WTC11 (cell line): ENCODE measurements at regions not wholly inside any gene's neighbourhood (a gene's known extent, or its start where the extent isn't known, plus 50 kb on each side); places are given as distances from the start of the nearest gene placed in this dataset.

Experiments used
- ATAC-seq: fragments of 200-7000 bp; cut with Tn5 transposase; 2 replicates; pipeline ENCODE4 v1.10.0; 2021; ENCODE audit warnings: mild to moderate bottlenecking, moderate library complexity
- CTCF ChIA-PET: fragments of 300-600 bp; sonication (Branson Sonifier 250); formaldehyde crosslinking; loops from one replicate; lab custom pipeline; 2021; ENCODE audit warnings: antibody characterized with exemption; lab: Charles Lee
- POLR2A ChIA-PET: fragments of 350-600 bp; sonication (Branson Sonifier 250); formaldehyde crosslinking; loops from one replicate; lab custom pipeline; 2021; ENCODE audit warnings: antibody characterized with exemption; lab: Charles Lee
- DNase-seq: peaks from one replicate; pipeline ENCODE4 v3.0.0; 2021; ENCODE audit warnings: low spot score
- H3K27ac Mint-ChIP-seq: 2 replicates; pipeline ENCODE4 v1.8.0; 2021; ENCODE audit warnings: mixed read lengths
- H3K27me3 Mint-ChIP-seq: 2 replicates; pipeline ENCODE4 v1.8.0; 2021; ENCODE audit warnings: low read depth, mild to moderate bottlenecking, moderate library complexity, mixed read lengths
- H3K36me3 Mint-ChIP-seq: 2 replicates; pipeline ENCODE4 v1.8.0; 2021; ENCODE audit warnings: mixed read lengths
- H3K4me1 Mint-ChIP-seq: 2 replicates; pipeline ENCODE4 v1.8.0; 2022; ENCODE audit warnings: mixed read lengths
- H3K4me3 Mint-ChIP-seq: 2 replicates; pipeline ENCODE4 v1.8.0; 2021; ENCODE audit warnings: mild to moderate bottlenecking, moderate library complexity, mixed read lengths
- H3K9me3 Mint-ChIP-seq: 2 replicates; pipeline ENCODE4 v1.8.0; 2021; ENCODE audit warnings: mixed read lengths
- AFF4 ChIP-seq: sonication (generic); formaldehyde crosslinking; IDR thresholded peaks from 2 replicates; pipeline ENCODE4 v1.8.1; 2023; ENCODE audit warnings: mild to moderate bottlenecking, missing genetic modification reagents, borderline replicate concordance
- CBFB ChIP-seq: sonication (generic); formaldehyde crosslinking; IDR thresholded peaks from 2 replicates; pipeline ENCODE4 v1.8.1; 2022; ENCODE audit warnings: mild to moderate bottlenecking, low read depth, missing genetic modification reagents
- CTCF ChIP-seq: fragments of 200-600 bp; IDR thresholded peaks from 2 replicates; pipeline ENCODE4 v1.8.0; 2022; ENCODE audit warnings: antibody characterized with exemption
- E2F1 ChIP-seq: sonication (generic); formaldehyde crosslinking; IDR thresholded peaks from 2 replicates; pipeline ENCODE4 v1.8.0; 2022; ENCODE audit warnings: mild to moderate bottlenecking, missing genetic modification reagents
- EMX1 ChIP-seq: fragments of 250-450 bp; sonication (Bioruptor Pico); IDR thresholded peaks from 2 replicates; pipeline ENCODE4 v1.8.0; 2021; ENCODE audit warnings: mild to moderate bottlenecking
- ESRRA ChIP-seq: sonication (generic); formaldehyde crosslinking; IDR thresholded peaks from 2 replicates; pipeline ENCODE4 v1.8.1; 2022; ENCODE audit warnings: mild to moderate bottlenecking, missing genetic modification reagents, borderline replicate concordance
- HMGXB4 ChIP-seq: sonication (generic); formaldehyde crosslinking; IDR thresholded peaks from 2 replicates; pipeline ENCODE4 v1.8.1; 2023; ENCODE audit warnings: mild to moderate bottlenecking, moderate library complexity, missing genetic modification reagents
- JAZF1 ChIP-seq: fragments of 250-450 bp; sonication (Bioruptor Pico); IDR thresholded peaks from 2 replicates; pipeline ENCODE4 v1.9.0; 2021; ENCODE audit warnings: moderate library complexity, mild to moderate bottlenecking, inconsistent platforms
- JUN ChIP-seq: sonication (generic); formaldehyde crosslinking; IDR thresholded peaks from 2 replicates; pipeline ENCODE4 v1.8.0; 2023; ENCODE audit warnings: mild to moderate bottlenecking, missing genetic modification reagents
- KAT7 ChIP-seq: sonication (generic); formaldehyde crosslinking; IDR thresholded peaks from 2 replicates; pipeline ENCODE4 v1.8.1; 2023; ENCODE audit warnings: missing genetic modification reagents, mild to moderate bottlenecking, borderline replicate concordance
- MYBL2 ChIP-seq: sonication (generic); formaldehyde crosslinking; IDR thresholded peaks from 2 replicates; pipeline ENCODE4 v1.8.1; 2023; ENCODE audit warnings: mild to moderate bottlenecking, moderate library complexity, missing genetic modification reagents
- NFE2L1 ChIP-seq: sonication (generic); formaldehyde crosslinking; IDR thresholded peaks from 2 replicates; pipeline ENCODE4 v1.8.1; 2023; ENCODE audit warnings: missing genetic modification reagents
- OVOL2 ChIP-seq: fragments of 250-450 bp; sonication (Bioruptor Pico); IDR thresholded peaks from 2 replicates; pipeline ENCODE4 v1.9.0; 2021; ENCODE audit warnings: mild to moderate bottlenecking, borderline replicate concordance
- RELA ChIP-seq: sonication (generic); formaldehyde crosslinking; IDR thresholded peaks from 2 replicates; pipeline ENCODE4 v1.8.1; 2022; ENCODE audit warnings: missing genetic modification reagents, mild to moderate bottlenecking, borderline replicate concordance
- SOX15 ChIP-seq: fragments of 250-450 bp; sonication (Bioruptor Pico); IDR thresholded peaks from 2 replicates; pipeline ENCODE4 v1.9.0; 2021; ENCODE audit warnings: mild to moderate bottlenecking
- USF1 ChIP-seq: sonication (generic); formaldehyde crosslinking; IDR thresholded peaks from 2 replicates; pipeline ENCODE4 v1.8.0; 2022; ENCODE audit warnings: mild to moderate bottlenecking, missing genetic modification reagents
- USF2 ChIP-seq: sonication (generic); formaldehyde crosslinking; IDR thresholded peaks from 2 replicates; pipeline ENCODE4 v1.8.1; 2023; ENCODE audit warnings: mild to moderate bottlenecking, missing genetic modification reagents, moderate library complexity
- ZMAT4 ChIP-seq: fragments of 250-450 bp; sonication (Bioruptor Pico); IDR thresholded peaks from 2 replicates; pipeline ENCODE4 v1.9.0; 2021; ENCODE audit warnings: mild to moderate bottlenecking
- ZNF121 ChIP-seq: sonication (generic); formaldehyde crosslinking; IDR thresholded peaks from 2 replicates; pipeline ENCODE4 v1.8.0; 2023; ENCODE audit warnings: missing genetic modification reagents
- ZNF232 ChIP-seq: sonication (generic); formaldehyde crosslinking; IDR thresholded peaks from 2 replicates; pipeline ENCODE4 v1.8.0; 2022; ENCODE audit warnings: mild to moderate bottlenecking, missing genetic modification reagents
- ZNF263 ChIP-seq: sonication (generic); formaldehyde crosslinking; IDR thresholded peaks from 2 replicates; pipeline ENCODE4 v1.8.1; 2022; ENCODE audit warnings: low read depth, mild to moderate bottlenecking, moderate library complexity, missing genetic modification reagents
- ZNF317 ChIP-seq: sonication (generic); formaldehyde crosslinking; IDR thresholded peaks from 2 replicates; pipeline ENCODE4 v1.8.1; 2023; ENCODE audit warnings: low read depth, mild to moderate bottlenecking, moderate library complexity, missing genetic modification reagents, borderline replicate concordance

- TF ChIP-seq E2F1 (no peak), KAT7 (no peak)
Observed at GRCh38 chr10:64659311-64659710, 1138.1 kb downstream of the REEP3 start (continued).

- H3K4me1 Mint-ChIP-seq: no peaks in the 10 kb centered on the region
- no peak overlapping the region for H3K27ac Mint-ChIP-seq
- no peak overlapping the region for H3K4me3 Mint-ChIP-seq
- peaks cover 13% of the 10 kb centered on the region for H3K36me3 Mint-ChIP-seq
- ChIA-PET POLR2A (no interaction called here), CTCF (no interaction called here)
- DNase-seq (no peak), ATAC-seq (no peak)
- H3K9me3 Mint-ChIP-seq: peaks cover 34% of the 10 kb centered on the region
- no peak for TF ChIP-seq CTCF
- TF ChIP-seq EMX1 (CRISPR knock-in tag): no peak
- H3K27me3 Mint-ChIP-seq: no peaks in the 10 kb centered on the region
Observed at GRCh38 chr10:64682043-64682442, 1160.8 kb downstream of the REEP3 start.

- Mint-ChIP-seq H3K4me3 (no peak overlapping the region), H3K36me3 (no peaks in the 10 kb centered on the region), H3K9me3 (no peaks in the 10 kb centered on the region), H3K27me3 (no peaks in the 10 kb centered on the region), H3K4me1 (peaks cover 13% of the 10 kb centered on the region), H3K27ac (no peak overlapping the region)
- POLR2A ChIA-PET: no interaction called here
- CTCF ChIA-PET: no interaction called here
- no peak; the same call in 1 of the 2 replicates for ATAC-seq
- DNase-seq: no peak
- TF ChIP-seq MYBL2 (CRISPR knock-in tag) (no peak), SOX15 (CRISPR knock-in tag) (no peak), ESRRA (CRISPR knock-in tag) (no peak), AFF4 (CRISPR knock-in tag) (no peak), RELA (CRISPR knock-in tag) (no peak), CBFB (CRISPR knock-in tag) (no peak), JUN (CRISPR knock-in tag) (no peak), ZNF232 (CRISPR knock-in tag) (no peak), NFE2L1 (CRISPR knock-in tag) (no peak), JAZF1 (CRISPR knock-in tag) (no peak), ZNF317 (CRISPR knock-in tag) (no peak), ZNF263 (CRISPR knock-in tag) (no peak), USF2 (CRISPR knock-in tag) (no peak), ZMAT4 (CRISPR knock-in tag) (no peak), HMGXB4 (CRISPR knock-in tag) (no peak), OVOL2 (CRISPR knock-in tag) (no peak), USF1 (CRISPR knock-in tag) (no peak), ZNF121 (no peak)
Observed at GRCh38 chr10:64690194-64690593, 1169.0 kb downstream of the REEP3 start.
